Neuronal stem cell (in vitro differentiated cells): ENCODE measurements at regions not wholly inside any gene's neighbourhood (a gene's known extent, or its start where the extent isn't known, plus 50 kb on each side); places are given as distances from the start of the nearest gene placed in this dataset.

ENCODE experiments used
- DNase-seq: peaks from one replicate; pipeline ENCODE4 v3.0.0-alpha.2; 2013; ENCODE audit warnings: low spot score
- H2AFZ ChIP-seq: one replicate; pipeline ENCODE4 v1.6.1; 2013; ENCODE audit warnings: mild to moderate bottlenecking, low read length, inconsistent platforms
- H2AK5ac ChIP-seq: 2 replicates; pipeline ENCODE4 v1.6.1; 2013; ENCODE audit warnings: low read depth, mild to moderate bottlenecking, inconsistent platforms, low read length, moderate library complexity, mixed read lengths
- H2BK120ac ChIP-seq: 2 replicates; pipeline ENCODE4 v1.6.1; 2013; ENCODE audit warnings: low read depth, mild to moderate bottlenecking, inconsistent platforms, low read length, moderate library complexity, mixed read lengths
- H2BK12ac ChIP-seq: one replicate; pipeline ENCODE4 v1.6.1; 2013; ENCODE audit warnings: low read length, inconsistent platforms
- H2BK15ac ChIP-seq: 2 replicates; pipeline ENCODE4 v1.6.1; 2013; ENCODE audit warnings: mild to moderate bottlenecking, low read length, inconsistent platforms, mixed read lengths
- H2BK5ac ChIP-seq: one replicate; pipeline ENCODE4 v1.6.1; 2013; ENCODE audit warnings: inconsistent platforms, mild to moderate bottlenecking, low read length, moderate library complexity
- H3K14ac ChIP-seq: one replicate; pipeline ENCODE4 v1.6.1; 2013; ENCODE audit warnings: low read length, inconsistent platforms
- H3K18ac ChIP-seq: 2 replicates; pipeline ENCODE4 v1.6.1; 2013; ENCODE audit warnings: low read length, inconsistent platforms
- H3K23ac ChIP-seq: 2 replicates; pipeline ENCODE4 v1.6.1; 2013; ENCODE audit warnings: low read depth, mild to moderate bottlenecking, mixed read lengths, low read length, inconsistent platforms; ENCODE audit not compliant: poor library complexity
- H3K27ac ChIP-seq: replicated peaks from 3 replicates; pipeline ENCODE4 v1.5.1; 2013; ENCODE audit warnings: low read length, inconsistent platforms
- H3K27me3 ChIP-seq, 3 experiments: 2 replicates each; pipeline ENCODE4 v1.6.1; 2013; ENCODE audit warnings: low read length in 3 of 3, mild to moderate bottlenecking in 2 of 3, inconsistent platforms in 1 of 3, low read depth in 1 of 3, mixed read lengths in 1 of 3, moderate library complexity in 1 of 3; ENCODE audit not compliant: control insufficient read depth in 3 of 3, insufficient read depth in 3 of 3
- H3K36me3 ChIP-seq, 2 donors: replicated peaks in 1 of 2; 2 replicates each; pipeline ENCODE4 v1.6.1; 2013; ENCODE audit warnings: low read length in 2 of 2; ENCODE audit not compliant: control insufficient read depth in 2 of 2, insufficient read depth in 2 of 2
- H3K4ac ChIP-seq: 2 replicates; pipeline ENCODE4 v1.6.1; 2013; ENCODE audit warnings: inconsistent platforms, mild to moderate bottlenecking, low read length, moderate library complexity
- H3K4me1 ChIP-seq, 2 donors: 1 replicate in 1 of 2; 2 replicates in 1 of 2; pipeline ENCODE4 v1.6.1; 2013; ENCODE audit warnings: low read length in 2 of 2, low read depth in 1 of 2; ENCODE audit not compliant: control insufficient read depth in 2 of 2, insufficient read depth in 1 of 2
- H3K4me2 ChIP-seq: one replicate; pipeline ENCODE4 v1.6.1; 2013; ENCODE audit warnings: mild to moderate bottlenecking, low read length, inconsistent platforms; ENCODE audit not compliant: insufficient read depth, poor library complexity, severe bottlenecking
- H3K4me3 ChIP-seq, 2 donors: 2 replicates each; pipeline ENCODE4 v1.5.1; 2013; ENCODE audit warnings: low read length in 2 of 2, mild to moderate bottlenecking in 2 of 2, inconsistent platforms in 1 of 2, moderate library complexity in 1 of 2
- H3K79me1 ChIP-seq: one replicate; pipeline ENCODE4 v1.6.1; 2013; ENCODE audit warnings: low read depth, mild to moderate bottlenecking, inconsistent platforms, low read length, moderate library complexity
- H3K9ac ChIP-seq: one replicate; pipeline ENCODE4 v1.6.1; 2013; ENCODE audit warnings: mild to moderate bottlenecking, low read depth, low read length, inconsistent platforms; ENCODE audit not compliant: poor library complexity
- H3K9me3 ChIP-seq, 2 donors: replicated peaks in 1 of 2; 2 replicates each; pipeline versions ENCODE3 to v1.6.1; 2013; ENCODE audit warnings: low read length in 2 of 2, mild to moderate bottlenecking in 2 of 2, inconsistent platforms in 1 of 2, low read depth in 1 of 2, mixed read lengths in 1 of 2, moderate library complexity in 1 of 2; ENCODE audit not compliant: control insufficient read depth in 2 of 2, insufficient read depth in 1 of 2
- H4K8ac ChIP-seq: one replicate; pipeline ENCODE4 v1.6.1; 2013; ENCODE audit warnings: low read depth, mild to moderate bottlenecking, inconsistent platforms, low read length, moderate library complexity
- H4K91ac ChIP-seq: one replicate; pipeline ENCODE4 v1.6.1; 2013; ENCODE audit warnings: low read length, low read depth, mild to moderate bottlenecking, inconsistent platforms; ENCODE audit not compliant: poor library complexity
- WGBS, 2 donors: extraction: QIAGEN DNeasy Blood & Tissue Kit; methylation state at CpG; one replicate each; pipeline ENCODE4 v1.1.7; 2013; ENCODE audit warnings: missing lambda C conversion rate in 2 of 2, mixed read lengths in 1 of 2; ENCODE audit not compliant: insufficient read length in 2 of 2, insufficient replicate concordance in 1 of 2; ENCODE audit errors: extremely low coverage in 2 of 2; 5-methylcytosine and 5-hydroxymethylcytosine counted together

GRCh38 chr18:71998547-71999097, 545.5 kb downstream of the CBLN2 start:
- Histone ChIP-seq H3K18ac (no peak overlapping the region), H3K14ac (no peak overlapping the region), H2BK12ac (no peak overlapping the region), H2BK5ac (no peak overlapping the region), H2BK120ac (no peak overlapping the region), H4K91ac (no peak overlapping the region), H3K4me1 (no peaks in the 10 kb centered on the region), H3K23ac (no peak overlapping the region), H3K79me1 (no peaks in the 10 kb centered on the region), H2AFZ (no peak overlapping the region), H3K4me2 (no peak overlapping the region), H3K9me3 (no peaks in the 10 kb centered on the region), H3K4me3 (no peak overlapping the region), H3K36me3 (no peaks in the 10 kb centered on the region), H3K4ac (no peak overlapping the region), H3K27me3 (no peaks in the 10 kb centered on the region), H4K8ac (no peak overlapping the region), H2AK5ac (no peak overlapping the region), H3K9ac (no peak overlapping the region), H3K27ac (no peak overlapping the region), H2BK15ac (no peak overlapping the region)
- no peak for DNase-seq
- no CpG with 5 or more reads among the region's 4 CpGs for WGBS, 2 donors

GRCh38 chr18:71995904-71996465, 548.2 kb downstream of the CBLN2 start:
- no CpG with 5 or more reads among the region's 1 CpG for WGBS, 2 donors
- Histone ChIP-seq H2BK120ac (no peak overlapping the region), H3K14ac (no peak overlapping the region), H3K4me1 (no peaks in the 10 kb centered on the region), H3K27me3 (no peaks in the 10 kb centered on the region), H3K9ac (no peak overlapping the region), H2AFZ (no peak overlapping the region), H3K9me3 (no peaks in the 10 kb centered on the region), H3K27ac (no peak overlapping the region), H2BK15ac (no peak overlapping the region), H2BK12ac (no peak overlapping the region), H3K23ac (no peak overlapping the region), H2BK5ac (no peak overlapping the region), H3K4me3 (no peak overlapping the region), H4K8ac (no peak overlapping the region), H3K4ac (no peak overlapping the region), H3K36me3 (no peaks in the 10 kb centered on the region), H2AK5ac (no peak overlapping the region), H3K4me2 (no peak overlapping the region), H4K91ac (no peak overlapping the region), H3K79me1 (no peaks in the 10 kb centered on the region), H3K18ac (no peak overlapping the region)
- no peak for DNase-seq

GRCh38 chr18:71994273-71994672, 549.9 kb downstream of the CBLN2 start:
- Histone ChIP-seq H3K9ac (no peak overlapping the region), H3K4me2 (no peak overlapping the region), H3K14ac (no peak overlapping the region), H3K4ac (no peak overlapping the region), H3K23ac (no peak overlapping the region), H4K91ac (no peak overlapping the region), H4K8ac (no peak overlapping the region), H3K4me3 (no peak overlapping the region), H3K27ac (no peak overlapping the region), H3K18ac (no peak overlapping the region), H2BK5ac (no peak overlapping the region), H2BK15ac (no peak overlapping the region), H2BK12ac (no peak overlapping the region), H2BK120ac (no peak overlapping the region), H3K27me3 (no peaks in the 10 kb centered on the region), H3K79me1 (no peaks in the 10 kb centered on the region), H3K9me3 (no peaks in the 10 kb centered on the region), H3K4me1 (no peaks in the 10 kb centered on the region), H2AK5ac (no peak overlapping the region), H2AFZ (no peak overlapping the region), H3K36me3 (no peaks in the 10 kb centered on the region)
- no CpG with 5 or more reads among the region's 1 CpG for WGBS, 2 donors
- no peak for DNase-seq

GRCh38 chr18:71989616-71990015, 554.5 kb downstream of the CBLN2 start:
- no peak overlapping the region for H4K8ac ChIP-seq
- H3K14ac ChIP-seq = no peak overlapping the region
- H3K4me2 ChIP-seq = no peak overlapping the region
- peak overlapping the region; percentile 10 for H2AFZ ChIP-seq
- no peak overlapping the region for H4K91ac ChIP-seq
- no CpG with 5 or more reads among the region's 1 CpG for WGBS, 2 donors
- no peaks in the 10 kb centered on the region for H3K36me3 ChIP-seq
- H3K27me3 ChIP-seq = no peaks in the 10 kb centered on the region
- no peak overlapping the region for H3K4ac ChIP-seq
- H3K4me3 ChIP-seq = no peak overlapping the region
- H3K4me1 ChIP-seq = no peaks in the 10 kb centered on the region
- H3K9ac ChIP-seq = no peak overlapping the region
- H2BK15ac ChIP-seq = no peak overlapping the region
- H2BK5ac ChIP-seq = no peak overlapping the region
- H3K9me3 ChIP-seq = no peaks in the 10 kb centered on the region
- no peak overlapping the region for H3K23ac ChIP-seq
- H2AK5ac ChIP-seq = no peak overlapping the region
- DNase-seq = no peak
- H3K18ac ChIP-seq = no peak overlapping the region
- no peak overlapping the region for H2BK12ac ChIP-seq
- H3K27ac ChIP-seq = no peak overlapping the region
- H2BK120ac ChIP-seq = no peak overlapping the region
- no peaks in the 10 kb centered on the region for H3K79me1 ChIP-seq
